Peyer's patch (tissue), 4 donors: ENCODE measurements at regions not wholly inside any gene's neighbourhood (a gene's known extent, or its start where the extent isn't known, plus 50 kb on each side); places are given as distances from the start of the nearest gene placed in this dataset.
A peak's percentile ranks its signal among the peaks of the same experiment; 100 is the strongest.

ENCODE experiments used
- DNase-seq, 3 donors: peaks; one replicate each; pipeline ENCODE4 v3.0.0-alpha.2; 2017 to 2019
- H3K27ac ChIP-seq, 4 donors: fragments of 200-600 bp; sonication (generic); one replicate each; pipeline ENCODE4 v1.5.1; 2016 to 2019
- H3K27me3 ChIP-seq, 2 donors: fragments of 200-600 bp; sonication (generic); one replicate each; pipeline ENCODE4 v1.5.1; 2019
- H3K36me3 ChIP-seq, 3 donors: fragments of 200-600 bp; sonication (generic); one replicate each; pipeline ENCODE4 v1.5.1; 2016 to 2019
- H3K4me1 ChIP-seq, 4 donors: fragments of 200-600 bp; sonication (generic); one replicate each; pipeline ENCODE4 v1.5.1; 2016 to 2019
- H3K4me3 ChIP-seq, 4 donors: fragments of 200-600 bp; sonication (generic); 1 replicate in 3 of 4; 2 replicates in 1 of 4; pipeline ENCODE4 v1.5.1; 2016 to 2019; ENCODE audit warnings: mild to moderate bottlenecking in 1 of 4
- H3K9me3 ChIP-seq, 4 donors: fragments of 200-600 bp; sonication (generic); one replicate each; pipeline ENCODE4 v1.5.1; 2016 to 2019; ENCODE audit warnings: mild to moderate bottlenecking in 1 of 4
- POLR2A ChIP-seq, 2 donors: fragments of 450-650 bp; IDR thresholded peaks; one replicate each; pipeline ENCODE4 v1.5.1; 2017; ENCODE audit warnings: antibody characterized with exemption in 2 of 2, mild to moderate bottlenecking in 2 of 2, moderate library complexity in 2 of 2
- TF ChIP-seq, protein P1 (sequence below), 6 experiments: fragments of 450-650 bp in 4 of 6; fragments of 200-600 bp in 2 of 6; sonication (generic) in 1 of 6; IDR thresholded peaks; one replicate each; pipeline ENCODE4 v1.5.1; 2017 to 2019; ENCODE audit warnings: antibody characterized with exemption in 6 of 6, mild to moderate bottlenecking in 3 of 6, moderate library complexity in 1 of 6

DNA sequence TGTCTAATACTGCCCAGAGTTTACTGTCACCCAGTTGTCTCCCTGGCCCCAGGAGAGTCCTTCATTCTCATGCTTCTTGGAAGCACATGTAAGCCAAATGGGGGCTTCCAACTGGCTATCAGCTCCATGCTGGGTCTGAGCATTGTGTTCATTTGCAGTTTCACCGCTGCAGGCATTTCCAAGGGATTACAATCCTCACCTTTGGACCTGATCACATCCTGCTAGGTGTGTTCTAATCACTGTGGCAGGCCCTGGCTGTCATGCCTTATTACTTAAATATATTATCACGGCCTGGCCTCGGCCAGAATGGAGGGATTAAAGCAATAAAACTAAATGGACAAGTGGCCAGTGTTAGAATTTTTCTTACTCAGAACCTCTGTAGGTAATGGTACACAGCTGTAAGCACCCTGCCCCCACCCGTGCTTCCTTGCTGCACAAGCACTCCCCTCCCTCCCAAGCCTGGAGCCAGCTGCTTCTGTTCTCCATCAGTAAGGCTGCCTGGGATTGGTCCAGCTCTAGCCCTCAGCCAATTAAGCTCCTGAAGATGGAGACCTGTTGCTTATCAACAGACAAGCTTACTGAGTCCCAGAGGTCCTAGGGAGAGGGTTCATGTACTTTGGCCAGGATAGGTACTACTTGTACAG, 175.9 kb upstream of the RBM19 start:
- Histone ChIP-seq H3K4me3 (no peak overlapping the region), H3K27me3 (no peaks in the 10 kb centered on the region), H3K9me3 (no peaks in the 10 kb centered on the region), H3K36me3 (no peaks in the 10 kb centered on the region), H3K27ac (no peak overlapping the region), H3K4me1 (no peaks in the 10 kb centered on the region)
- peak in 1 of 3 donors; percentile 47 for DNase-seq
- TF ChIP-seq, protein P1, sequence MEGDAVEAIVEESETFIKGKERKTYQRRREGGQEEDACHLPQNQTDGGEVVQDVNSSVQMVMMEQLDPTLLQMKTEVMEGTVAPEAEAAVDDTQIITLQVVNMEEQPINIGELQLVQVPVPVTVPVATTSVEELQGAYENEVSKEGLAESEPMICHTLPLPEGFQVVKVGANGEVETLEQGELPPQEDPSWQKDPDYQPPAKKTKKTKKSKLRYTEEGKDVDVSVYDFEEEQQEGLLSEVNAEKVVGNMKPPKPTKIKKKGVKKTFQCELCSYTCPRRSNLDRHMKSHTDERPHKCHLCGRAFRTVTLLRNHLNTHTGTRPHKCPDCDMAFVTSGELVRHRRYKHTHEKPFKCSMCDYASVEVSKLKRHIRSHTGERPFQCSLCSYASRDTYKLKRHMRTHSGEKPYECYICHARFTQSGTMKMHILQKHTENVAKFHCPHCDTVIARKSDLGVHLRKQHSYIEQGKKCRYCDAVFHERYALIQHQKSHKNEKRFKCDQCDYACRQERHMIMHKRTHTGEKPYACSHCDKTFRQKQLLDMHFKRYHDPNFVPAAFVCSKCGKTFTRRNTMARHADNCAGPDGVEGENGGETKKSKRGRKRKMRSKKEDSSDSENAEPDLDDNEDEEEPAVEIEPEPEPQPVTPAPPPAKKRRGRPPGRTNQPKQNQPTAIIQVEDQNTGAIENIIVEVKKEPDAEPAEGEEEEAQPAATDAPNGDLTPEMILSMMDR (IDR thresholded peaks at IDR 0.05) = no peak
- TF ChIP-seq POLR2A (IDR thresholded peaks at IDR 0.05) = no peak

DNA sequence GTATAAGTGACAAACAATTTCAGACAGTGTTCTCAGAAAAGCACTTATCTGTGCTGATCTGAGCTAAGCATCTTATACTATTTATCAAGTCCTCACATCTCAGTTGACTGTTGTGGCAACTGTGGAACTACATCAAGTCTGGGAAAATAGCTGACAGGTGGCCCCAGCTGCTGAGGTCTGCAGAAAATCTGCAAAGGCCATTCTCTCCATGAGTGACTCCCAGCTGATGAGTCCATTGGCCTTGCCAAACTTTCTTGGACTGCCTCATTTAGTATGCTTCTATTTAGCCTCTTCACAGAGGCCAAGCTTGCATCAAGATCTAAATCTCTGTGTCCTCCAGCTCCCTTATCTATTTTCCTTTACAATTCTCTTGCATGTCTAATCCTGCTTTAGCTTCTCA, 174.5 kb upstream of the RBM19 start:
- Histone ChIP-seq H3K27me3 (no peaks in the 10 kb centered on the region), H3K36me3 (no peaks in the 10 kb centered on the region), H3K9me3 (no peaks in the 10 kb centered on the region), H3K27ac (no peak overlapping the region), H3K4me3 (no peak overlapping the region), H3K4me1 (no peaks in the 10 kb centered on the region)
- no peak for TF ChIP-seq POLR2A (IDR thresholded peaks at IDR 0.05)
- TF ChIP-seq, protein P1 (IDR thresholded peaks at IDR 0.05) = no peak
- DNase-seq = no peak

DNA sequence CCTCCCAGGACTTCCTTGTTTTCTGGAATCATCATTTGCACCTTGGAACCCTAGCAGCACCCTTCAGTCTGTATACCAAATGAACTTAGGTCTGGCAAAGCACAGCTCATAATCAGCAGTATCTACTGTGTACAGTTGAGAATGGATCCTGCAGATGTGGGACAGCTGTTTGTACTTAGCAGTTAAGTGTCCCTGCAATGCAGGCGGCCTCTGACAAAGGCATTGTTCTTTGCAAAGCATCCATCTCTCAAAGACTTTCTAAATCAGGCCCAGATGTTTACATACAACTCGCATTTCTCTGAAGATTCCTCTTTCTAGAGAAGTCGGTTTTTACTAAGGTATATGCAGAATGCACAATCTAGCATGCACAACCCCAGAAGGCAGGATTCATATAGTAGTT, 170.5 kb upstream of the RBM19 start:
- TF ChIP-seq, protein P1 (IDR thresholded peaks at IDR 0.05) = no peak
- no peak for TF ChIP-seq POLR2A (IDR thresholded peaks at IDR 0.05)
- Histone ChIP-seq H3K27ac (no peak overlapping the region), H3K4me1 (no peaks in the 10 kb centered on the region), H3K9me3 (no peaks in the 10 kb centered on the region), H3K27me3 (no peaks in the 10 kb centered on the region), H3K4me3 (no peak overlapping the region), H3K36me3 (no peaks in the 10 kb centered on the region)
- no peak for DNase-seq

DNA sequence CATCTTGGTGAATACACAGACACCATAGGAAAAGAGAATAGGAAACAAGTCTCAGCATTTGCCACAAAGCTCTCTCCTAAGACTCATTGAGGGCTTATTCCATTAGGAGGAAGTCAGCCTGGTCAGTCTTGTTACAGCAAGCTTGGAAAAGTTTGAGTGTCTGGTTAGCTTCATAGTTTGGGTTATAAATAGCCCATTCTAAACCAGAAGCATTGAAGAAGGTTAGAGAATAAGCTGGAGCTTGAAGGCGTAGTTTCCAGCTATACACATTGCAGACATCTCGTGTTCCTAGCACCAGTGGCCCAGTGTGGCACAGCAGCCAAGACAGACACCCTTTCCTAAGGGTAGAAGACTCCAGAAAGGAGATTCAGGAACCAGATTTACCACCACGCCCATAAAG, 168.8 kb upstream of the RBM19 start:
- Histone ChIP-seq H3K27me3 (no peaks in the 10 kb centered on the region), H3K36me3 (no peaks in the 10 kb centered on the region), H3K27ac (no peak overlapping the region), H3K4me1 (no peaks in the 10 kb centered on the region), H3K4me3 (no peak overlapping the region), H3K9me3 (no peaks in the 10 kb centered on the region)
- TF ChIP-seq, protein P1 (IDR thresholded peaks at IDR 0.05) = no peak
- TF ChIP-seq POLR2A (IDR thresholded peaks at IDR 0.05) = no peak
- no peak for DNase-seq

DNA sequence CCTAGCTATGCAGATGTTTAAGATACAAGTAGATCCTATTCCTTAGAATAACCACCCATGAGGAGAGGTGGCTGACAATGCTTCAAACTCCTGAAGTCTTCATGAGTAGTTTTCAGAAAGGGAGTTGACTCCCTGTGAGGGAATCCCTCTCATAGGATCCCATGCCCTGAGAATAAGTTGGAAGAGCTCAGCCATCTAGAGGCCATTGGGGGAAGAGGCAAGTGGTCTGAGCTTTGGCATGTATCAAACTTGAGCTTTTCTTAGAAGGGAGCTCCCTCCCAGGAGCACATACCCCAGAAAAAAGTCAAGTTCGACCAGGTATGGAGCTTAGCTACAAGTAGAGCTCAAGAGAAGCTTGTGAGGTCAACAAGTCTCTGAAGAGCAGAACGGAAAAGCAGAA, 165.7 kb upstream of the RBM19 start:
- no peaks in the 10 kb centered on the region for H3K9me3 ChIP-seq
- H3K27ac ChIP-seq = no peak overlapping the region
- H3K27me3 ChIP-seq = no peaks in the 10 kb centered on the region
- no peak overlapping the region for H3K4me3 ChIP-seq
- TF ChIP-seq, protein P1 (IDR thresholded peaks at IDR 0.05) = no peak
- TF ChIP-seq POLR2A (IDR thresholded peaks at IDR 0.05) = no peak
- DNase-seq = no peak
- no peaks in the 10 kb centered on the region for H3K36me3 ChIP-seq
- no peaks in the 10 kb centered on the region for H3K4me1 ChIP-seq

DNA sequence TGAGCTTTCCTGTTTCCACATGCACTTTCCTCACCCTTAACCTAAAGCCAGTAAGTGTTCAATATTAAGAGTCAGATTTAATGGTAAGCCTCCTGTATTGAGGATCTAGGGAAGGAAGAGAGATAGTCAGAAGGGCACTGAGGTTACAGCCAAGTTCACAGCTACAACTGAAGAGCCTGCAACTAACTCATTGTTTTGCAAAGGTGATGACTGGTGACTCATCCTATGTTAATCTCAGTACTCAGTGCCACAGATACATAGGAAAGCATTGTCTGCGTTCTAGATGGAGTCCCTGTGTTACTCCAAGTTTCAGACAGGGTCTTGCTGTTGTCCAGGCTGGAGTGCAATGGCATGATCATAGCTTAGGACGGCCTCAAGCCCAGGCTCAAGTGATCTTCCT, 157.0 kb upstream of the RBM19 start:
- H3K9me3 ChIP-seq = no peaks in the 10 kb centered on the region
- no peak for TF ChIP-seq POLR2A (IDR thresholded peaks at IDR 0.05)
- TF ChIP-seq, protein P1 (IDR thresholded peaks at IDR 0.05) = no peak
- DNase-seq = no peak
- H3K27me3 ChIP-seq = no peaks in the 10 kb centered on the region
- no peak overlapping the region for H3K4me3 ChIP-seq
- H3K4me1 ChIP-seq = no peaks in the 10 kb centered on the region
- H3K27ac ChIP-seq = no peak overlapping the region
- H3K36me3 ChIP-seq = no peaks in the 10 kb centered on the region
